Panc1 (cell line): ENCODE measurements at regions not wholly inside any gene's neighbourhood (a gene's known extent, or its start where the extent isn't known, plus 50 kb on each side); places are given as distances from the start of the nearest gene placed in this dataset.

Experiments
- POLR2AphosphoS5 ChIP-seq: IDR thresholded peaks from 2 replicates; pipeline ENCODE4 v1.6.1; 2012; ENCODE audit warnings: mild to moderate bottlenecking, low read depth, low read length, moderate library complexity
- REST ChIP-seq, 2 experiments: IDR thresholded peaks; 2 replicates each; pipeline ENCODE4 v1.6.1; 2011 to 2012; ENCODE audit warnings: low read depth in 2 of 2, control low read depth in 1 of 2, low read length in 1 of 2, mild to moderate bottlenecking in 1 of 2, moderate library complexity in 1 of 2; ENCODE audit not compliant: insufficient read depth in 1 of 2
- TCF7L2 ChIP-seq: IDR thresholded peaks from 2 replicates; pipeline ENCODE4 v1.6.1; 2011; ENCODE audit warnings: mild to moderate bottlenecking, low read depth, low read length, inconsistent platforms
- TF ChIP-seq, protein P1 (sequence below): fragments of 450-650 bp; IDR thresholded peaks from 2 replicates; pipeline ENCODE4 v1.5.1; 2017; ENCODE audit warnings: mild to moderate bottlenecking

- TF ChIP-seq, protein P1, sequence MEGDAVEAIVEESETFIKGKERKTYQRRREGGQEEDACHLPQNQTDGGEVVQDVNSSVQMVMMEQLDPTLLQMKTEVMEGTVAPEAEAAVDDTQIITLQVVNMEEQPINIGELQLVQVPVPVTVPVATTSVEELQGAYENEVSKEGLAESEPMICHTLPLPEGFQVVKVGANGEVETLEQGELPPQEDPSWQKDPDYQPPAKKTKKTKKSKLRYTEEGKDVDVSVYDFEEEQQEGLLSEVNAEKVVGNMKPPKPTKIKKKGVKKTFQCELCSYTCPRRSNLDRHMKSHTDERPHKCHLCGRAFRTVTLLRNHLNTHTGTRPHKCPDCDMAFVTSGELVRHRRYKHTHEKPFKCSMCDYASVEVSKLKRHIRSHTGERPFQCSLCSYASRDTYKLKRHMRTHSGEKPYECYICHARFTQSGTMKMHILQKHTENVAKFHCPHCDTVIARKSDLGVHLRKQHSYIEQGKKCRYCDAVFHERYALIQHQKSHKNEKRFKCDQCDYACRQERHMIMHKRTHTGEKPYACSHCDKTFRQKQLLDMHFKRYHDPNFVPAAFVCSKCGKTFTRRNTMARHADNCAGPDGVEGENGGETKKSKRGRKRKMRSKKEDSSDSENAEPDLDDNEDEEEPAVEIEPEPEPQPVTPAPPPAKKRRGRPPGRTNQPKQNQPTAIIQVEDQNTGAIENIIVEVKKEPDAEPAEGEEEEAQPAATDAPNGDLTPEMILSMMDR: no peak
- TF ChIP-seq REST (IDR thresholded peaks at IDR 0.05; ENCODE audit: insufficient read depth in 1 of 2, low read depth in 2 of 2, low read length in 1 of 2): no peak
- no peak for TF ChIP-seq TCF7L2
- TF ChIP-seq POLR2AphosphoS5: no peak
Measured at GRCh38 chr6:73884540-73884939, 188.5 kb downstream of the CD109 start.
